ENCODE measurements at regions not wholly inside any gene's neighbourhood (a gene's known extent, or its start where the extent isn't known, plus 50 kb on each side); places are given as distances from the start of the nearest gene placed in this dataset.

GRCh38 chr15:93206893-93207292 lies 117.9 kb upstream of the RGMA start:
- TF ChIP-seq CTCF (IDR thresholded peaks at IDR 0.05) (no peak), POLR2A (IDR thresholded peaks at IDR 0.05) (no peak)
